CD14-positive monocyte (primary cell): ENCODE measurements at regions not wholly inside any gene's neighbourhood (a gene's known extent, or its start where the extent isn't known, plus 50 kb on each side); places are given as distances from the start of the nearest gene placed in this dataset.

Experiments used
- DNase-seq, 3 donors: peaks; one replicate each; pipeline ENCODE4 v3.0.0-alpha.2; 2011 to 2022
- H2AFZ ChIP-seq: 2 replicates; pipeline ENCODE4 v1.6.0; 2012; ENCODE audit warnings: mild to moderate bottlenecking, low read depth, low read length, inconsistent platforms; ENCODE audit not compliant: insufficient read depth, poor library complexity, severe bottlenecking
- H3K27ac ChIP-seq, 2 donors: 1 replicate in 1 of 2; 2 replicates in 1 of 2; pipeline ENCODE4 v1.5.1; 2012 to 2013; ENCODE audit warnings: low read length in 2 of 2, control low read depth in 1 of 2, inconsistent platforms in 1 of 2, low read depth in 1 of 2, mild to moderate bottlenecking in 1 of 2
- H3K27me3 ChIP-seq, 2 donors: one replicate each; pipeline versions ENCODE4 v1.6.0 to v1.6.1; 2011 to 2013; ENCODE audit warnings: low read length in 2 of 2; ENCODE audit not compliant: control insufficient read depth in 2 of 2, insufficient read depth in 2 of 2
- H3K36me3 ChIP-seq, 2 donors: replicated peaks in 1 of 2; 1 replicate in 1 of 2; 2 replicates in 1 of 2; pipeline versions ENCODE4 v1.5.1 to v1.6.1; 2012 to 2013; ENCODE audit warnings: low read length in 2 of 2, control low read depth in 1 of 2, inconsistent platforms in 1 of 2, mild to moderate bottlenecking in 1 of 2; ENCODE audit not compliant: insufficient read depth in 2 of 2, control insufficient read depth in 1 of 2
- H3K4me1 ChIP-seq, 2 donors: 1 replicate in 1 of 2; 2 replicates in 1 of 2; pipeline versions ENCODE4 v1.5.1 to v1.6.1; 2012 to 2013; ENCODE audit warnings: low read length in 2 of 2, control low read depth in 1 of 2, inconsistent platforms in 1 of 2, mild to moderate bottlenecking in 1 of 2, moderate library complexity in 1 of 2; ENCODE audit not compliant: insufficient read depth in 2 of 2, control insufficient read depth in 1 of 2
- H3K4me2 ChIP-seq: replicated peaks from 2 replicates; pipeline ENCODE3; 2012; ENCODE audit warnings: low read length, moderate library complexity, mild to moderate bottlenecking; ENCODE audit not compliant: poor library complexity, severe bottlenecking; ENCODE audit errors: extremely low read depth
- H3K4me3 ChIP-seq, 3 experiments: fragments of 200-600 bp in 1 of 3; sonication (generic) in 1 of 3; replicated peaks in 1 of 3; 1 replicate in 2 of 3; 2 replicates in 1 of 3; pipeline ENCODE4 v1.5.1; 2011 to 2013; ENCODE audit warnings: low read length in 3 of 3, mild to moderate bottlenecking in 3 of 3, control low read depth in 2 of 3, low read depth in 2 of 3, inconsistent platforms in 1 of 3, moderate library complexity in 1 of 3
- H3K79me2 ChIP-seq: 2 replicates; pipeline ENCODE4 v1.6.0; 2012; ENCODE audit warnings: mild to moderate bottlenecking, control low read depth, inconsistent platforms, low read length, moderate library complexity; ENCODE audit not compliant: insufficient read depth
- H3K9ac ChIP-seq: 2 replicates; pipeline ENCODE4 v1.6.0; 2017; ENCODE audit warnings: low read length, mild to moderate bottlenecking; ENCODE audit not compliant: insufficient read depth, poor library complexity, severe bottlenecking
- H3K9me3 ChIP-seq, 2 donors: replicated peaks in 1 of 2; 1 replicate in 1 of 2; 2 replicates in 1 of 2; pipeline versions ENCODE4 v1.5.1 to v1.6.1; 2012 to 2013; ENCODE audit warnings: low read length in 2 of 2, control low read depth in 1 of 2; ENCODE audit not compliant: control insufficient read depth in 1 of 2, insufficient read depth in 1 of 2
- H4K20me1 ChIP-seq: 2 replicates; pipeline ENCODE4 v1.6.0; 2012; ENCODE audit warnings: mild to moderate bottlenecking, low read length, control low read depth, moderate library complexity; ENCODE audit not compliant: insufficient read depth
- H3K27ac Mint-ChIP-seq, 7 donors: one replicate each; pipeline ENCODE4 v1.8.0; 2020; ENCODE audit warnings: mild to moderate bottlenecking in 7 of 7, mixed read lengths in 7 of 7, moderate library complexity in 6 of 7, inconsistent platforms in 2 of 7
- H3K27me3 Mint-ChIP-seq, 3 donors: one replicate each; pipeline ENCODE4 v1.8.0; 2021 to 2022; ENCODE audit warnings: low read depth in 3 of 3, mild to moderate bottlenecking in 3 of 3, mixed read lengths in 3 of 3, moderate library complexity in 3 of 3, inconsistent platforms in 1 of 3
- H3K36me3 Mint-ChIP-seq, 2 donors: one replicate each; pipeline ENCODE4 v1.8.0; 2020; ENCODE audit warnings: mixed read lengths in 2 of 2, inconsistent platforms in 1 of 2, mild to moderate bottlenecking in 1 of 2
- H3K4me1 Mint-ChIP-seq: one replicate; pipeline ENCODE4 v1.8.0; 2020; ENCODE audit warnings: mild to moderate bottlenecking, mixed read lengths
- H3K4me3 Mint-ChIP-seq, 2 donors: one replicate each; pipeline ENCODE4 v1.8.0; 2020; ENCODE audit warnings: mild to moderate bottlenecking in 2 of 2, mixed read lengths in 2 of 2, moderate library complexity in 1 of 2
- H3K9me3 Mint-ChIP-seq, 7 donors: one replicate each; pipeline ENCODE4 v1.8.0; 2020 to 2022; ENCODE audit warnings: mixed read lengths in 7 of 7, mild to moderate bottlenecking in 6 of 7, moderate library complexity in 6 of 7, inconsistent platforms in 2 of 7
- CTCF ChIP-seq: fragments of 200-600 bp; IDR thresholded peaks from one replicate; pipeline ENCODE4 v1.8.0; 2022; ENCODE audit warnings: antibody characterized with exemption, mild to moderate bottlenecking
- WGBS: methylation state at CpG from one replicate; pipeline ENCODE4 v1.1.5; 2013; ENCODE audit warnings: missing lambda C conversion rate; ENCODE audit not compliant: insufficient coverage; 5-methylcytosine and 5-hydroxymethylcytosine counted together
- intact Hi-C, 2 donors: fragments of 100-400 bp; cut with micrococcal nuclease; formaldehyde crosslinking; loops; one replicate each; pipeline versions ENCODE4 v1.15.0 to v1.15.1; 2023

GRCh38 chr2:150677551-150677950, 190.1 kb upstream of the RND3 start:
- no peak overlapping the region for H3K4me3 Mint-ChIP-seq
- WGBS: 67% methylated on average over 1 of the region's 4 CpGs
- H2AFZ ChIP-seq: no peak overlapping the region
- no peaks in the 10 kb centered on the region for H3K9me3 ChIP-seq
- no peak overlapping the region for H3K4me3 ChIP-seq
- peaks cover 0 to 11% (median 3%) of the 10 kb centered on the region in 7 donors for H3K9me3 Mint-ChIP-seq
- no peaks in the 10 kb centered on the region for H3K4me1 ChIP-seq
- no peak overlapping the region for H3K9ac ChIP-seq
- no peak for TF ChIP-seq CTCF
- peaks cover 0 to 1% (median 0%) of the 10 kb centered on the region in 3 donors for H3K27me3 Mint-ChIP-seq
- H3K4me1 Mint-ChIP-seq: no peaks in the 10 kb centered on the region
- H3K27ac ChIP-seq: no peak overlapping the region
- no peak for DNase-seq
- H3K27me3 ChIP-seq: no peaks in the 10 kb centered on the region
- no peaks in the 10 kb centered on the region for H3K36me3 Mint-ChIP-seq
- no peaks in the 10 kb centered on the region for H3K79me2 ChIP-seq
- no peak overlapping the region for H3K4me2 ChIP-seq
- intact Hi-C loops: no loop called here
- no peak overlapping the region for H3K27ac Mint-ChIP-seq
- no peaks in the 10 kb centered on the region for H3K36me3 ChIP-seq
- no peaks in the 10 kb centered on the region for H4K20me1 ChIP-seq

GRCh38 chr2:150676747-150677383, 189.4 kb upstream of the RND3 start:
- Histone ChIP-seq H3K4me3 (no peak overlapping the region), H3K9me3 (no peaks in the 10 kb centered on the region), H3K4me2 (no peak overlapping the region), H3K36me3 (no peaks in the 10 kb centered on the region), H3K9ac (no peak overlapping the region), H3K27me3 (no peaks in the 10 kb centered on the region), H4K20me1 (no peaks in the 10 kb centered on the region), H3K4me1 (no peaks in the 10 kb centered on the region), H2AFZ (no peak overlapping the region), H3K27ac (no peak overlapping the region), H3K79me2 (no peaks in the 10 kb centered on the region)
- no peak for DNase-seq
- Mint-ChIP-seq H3K4me3 (no peak overlapping the region), H3K27me3 (peaks cover 0 to 1% (median 0%) of the 10 kb centered on the region in 3 donors), H3K9me3 (peaks cover 0 to 11% (median 3%) of the 10 kb centered on the region in 7 donors), H3K27ac (no peak overlapping the region), H3K36me3 (no peaks in the 10 kb centered on the region), H3K4me1 (no peaks in the 10 kb centered on the region)
- TF ChIP-seq CTCF: no peak
- intact Hi-C loops: no loop called here
- WGBS: 39% methylated on average over 3 of the region's 3 CpGs
